HG02571 (cell line): ENCODE measurements at regions not wholly inside any gene's neighbourhood (a gene's known extent, or its start where the extent isn't known, plus 50 kb on each side); places are given as distances from the start of the nearest gene placed in this dataset.

Experiments
- ATAC-seq: cut with Tn5 transposase; IDR thresholded peaks from one replicate; pipeline ENCODE4 v1.9.1; 2021; ENCODE audit warnings: mild to moderate bottlenecking, moderate library complexity; ENCODE audit not compliant: unreplicated experiment

GRCh38 chr1:192045131-192045530 is 113.1 kb upstream of the RGS18 start:
- no peak for ATAC-seq

- ATAC-seq: no peak
Measured at GRCh38 chr1:192053531-192053971, 104.7 kb upstream of the RGS18 start.

- no peak for ATAC-seq
Measured at GRCh38 chr1:192057766-192058165, 100.5 kb upstream of the RGS18 start.

GRCh38 chr1:192059407-192059806 is 98.9 kb upstream of the RGS18 start:
- no peak for ATAC-seq

GRCh38 chr1:192061556-192061955 is 96.7 kb upstream of the RGS18 start:
- no peak for ATAC-seq

GRCh38 chr1:192065087-192065486 is 93.2 kb upstream of the RGS18 start:
- ATAC-seq: no peak

GRCh38 chr1:192066202-192066601 is 92.1 kb upstream of the RGS18 start:
- ATAC-seq: no peak

GRCh38 chr1:192067360-192067759 is 90.9 kb upstream of the RGS18 start:
- ATAC-seq: no peak

- ATAC-seq: no peak
Measured at GRCh38 chr1:192070213-192070612, 88.0 kb upstream of the RGS18 start.

- no peak for ATAC-seq
Measured at GRCh38 chr1:192080684-192081083, 77.6 kb upstream of the RGS18 start.

- no peak for ATAC-seq
Measured at GRCh38 chr1:192081359-192081758, 76.9 kb upstream of the RGS18 start.

- ATAC-seq: no peak
Measured at GRCh38 chr1:192086644-192087043, 71.6 kb upstream of the RGS18 start.

- no peak for ATAC-seq
Measured at GRCh38 chr1:192087334-192087733, 70.9 kb upstream of the RGS18 start.

- ATAC-seq: no peak
Measured at GRCh38 chr1:192088496-192088895, 69.8 kb upstream of the RGS18 start.

GRCh38 chr1:192098001-192098400 is 60.3 kb upstream of the RGS18 start:
- ATAC-seq: no peak

GRCh38 chr1:192099328-192099727 is 58.9 kb upstream of the RGS18 start:
- no peak for ATAC-seq

GRCh38 chr1:192100686-192101468 is 57.4 kb upstream of the RGS18 start:
- ATAC-seq: no peak

GRCh38 chr1:192104128-192104527 is 54.1 kb upstream of the RGS18 start:
- ATAC-seq: no peak

GRCh38 chr1:192104852-192105251 is 53.4 kb upstream of the RGS18 start:
- ATAC-seq: no peak

- no peak for ATAC-seq
Measured at GRCh38 chr1:192108161-192108560, 50.1 kb upstream of the RGS18 start.
